HG03460 (cell line): ENCODE measurements at regions not wholly inside any gene's neighbourhood (a gene's known extent, or its start where the extent isn't known, plus 50 kb on each side); places are given as distances from the start of the nearest gene placed in this dataset.
"Not testable (repeated sequence)": the region's sequence is repeated elsewhere in the genome, so short reads cannot be mapped to it uniquely, and the experiment has no call there.

Experiments
- ATAC-seq: cut with Tn5 transposase; IDR thresholded peaks from one replicate; pipeline ENCODE4 v1.9.1; 2021; ENCODE audit not compliant: unreplicated experiment

GRCh38 chr14:22266142-22266442 lies 322.9 kb downstream of the DAD1 start:
- no peak for ATAC-seq

GRCh38 chr14:22265319-22266141 lies 323.5 kb downstream of the DAD1 start:
- ATAC-seq, result no peak

GRCh38 chr14:22264759-22265158 lies 324.3 kb downstream of the DAD1 start:
- ATAC-seq, result no peak

GRCh38 chr14:22263961-22264360 lies 325.1 kb downstream of the DAD1 start:
- no peak for ATAC-seq

GRCh38 chr14:22262881-22263280 lies 326.1 kb downstream of the DAD1 start:
- ATAC-seq, result no peak

GRCh38 chr14:22255017-22255950 lies 333.7 kb downstream of the DAD1 start:
- ATAC-seq, result no peak

GRCh38 chr14:22252686-22253085 lies 336.3 kb downstream of the DAD1 start:
- no peak for ATAC-seq

GRCh38 chr14:22251090-22251489 lies 337.9 kb downstream of the DAD1 start:
- ATAC-seq, result no peak

GRCh38 chr14:22249770-22250169 lies 339.3 kb downstream of the DAD1 start:
- ATAC-seq, result no peak

- ATAC-seq, result no peak
Observed at GRCh38 chr14:22243971-22244581, 344.9 kb downstream of the DAD1 start.

- ATAC-seq, result not testable (repeated sequence)
Observed at GRCh38 chr14:22238320-22238719, 350.7 kb downstream of the DAD1 start.

- ATAC-seq, result no peak
Observed at GRCh38 chr14:22233377-22233776, 355.6 kb downstream of the DAD1 start.

GRCh38 chr14:22232933-22233332 lies 356.1 kb downstream of the DAD1 start:
- ATAC-seq, result no peak

GRCh38 chr14:22232486-22232885 lies 356.5 kb downstream of the DAD1 start:
- no peak for ATAC-seq

GRCh38 chr14:22231018-22231417 lies 358.0 kb downstream of the DAD1 start:
- ATAC-seq, result no peak

GRCh38 chr14:22230517-22230916 lies 358.5 kb downstream of the DAD1 start:
- ATAC-seq, result no peak

- ATAC-seq, result no peak
Observed at GRCh38 chr14:22227084-22227483, 361.9 kb downstream of the DAD1 start.

GRCh38 chr14:22226381-22226780 lies 362.6 kb downstream of the DAD1 start:
- ATAC-seq, result no peak

GRCh38 chr14:22225516-22226140 lies 363.4 kb downstream of the DAD1 start:
- ATAC-seq, result no peak

GRCh38 chr14:22221508-22221907 lies 367.5 kb downstream of the DAD1 start:
- no peak for ATAC-seq

- ATAC-seq, result no peak
Observed at GRCh38 chr14:22220427-22220826, 368.6 kb downstream of the DAD1 start.
